Gastrocnemius medialis (tissue), 4 donors: ENCODE measurements at regions not wholly inside any gene's neighbourhood (a gene's known extent, or its start where the extent isn't known, plus 50 kb on each side); places are given as distances from the start of the nearest gene placed in this dataset.

Source experiments
- ATAC-seq, 2 donors: fragments of 150-250 bp; one replicate each; pipeline ENCODE4 v1.9.1; 2016
- DNase-seq, 2 donors: peaks; one replicate each; pipeline ENCODE4 v3.0.0-alpha.2; 2019
- H3K27ac ChIP-seq, 4 donors: fragments of 200-600 bp; sonication (generic); 1 replicate in 1 of 4; 2 replicates in 3 of 4; pipeline ENCODE4 v1.5.1; 2016 to 2018; ENCODE audit warnings: mild to moderate bottlenecking in 2 of 4, moderate library complexity in 1 of 4
- H3K27me3 ChIP-seq, 3 donors: fragments of 200-600 bp; sonication (generic) in 2 of 3; 1 replicate in 1 of 3; 2 replicates in 2 of 3; pipeline versions ENCODE4 v1.5.1 to v1.6.0; 2016 to 2019; ENCODE audit warnings: mild to moderate bottlenecking in 1 of 3, moderate library complexity in 1 of 3
- H3K36me3 ChIP-seq, 2 donors: fragments of 200-600 bp; sonication (generic) in 1 of 2; one replicate each; pipeline ENCODE4 v1.5.1; 2017 to 2018
- H3K4me1 ChIP-seq, 2 donors: fragments of 200-600 bp; sonication (generic) in 1 of 2; one replicate each; pipeline ENCODE4 v1.5.1; 2016 to 2017; ENCODE audit warnings: mild to moderate bottlenecking in 2 of 2
- H3K4me3 ChIP-seq, 4 donors: fragments of 200-600 bp; sonication (generic) in 3 of 4; 1 replicate in 1 of 4; 2 replicates in 3 of 4; pipeline ENCODE4 v1.5.1; 2016 to 2019; ENCODE audit warnings: mild to moderate bottlenecking in 2 of 4
- H3K9me3 ChIP-seq, 3 donors: fragments of 200-600 bp; sonication (generic) in 2 of 3; 1 replicate in 1 of 3; 2 replicates in 2 of 3; pipeline ENCODE4 v1.5.1; 2016 to 2019
- POLR2A ChIP-seq, 2 donors: fragments of 450-650 bp; IDR thresholded peaks; one replicate each; pipeline ENCODE4 v1.6.1; 2017; ENCODE audit warnings: antibody characterized with exemption in 2 of 2, mild to moderate bottlenecking in 2 of 2, moderate library complexity in 2 of 2
- in situ Hi-C, 4 donors: fragments of 200-750 bp; cut with MboI; loops; one replicate each; pipeline versions ENCODE4 v1.15.0 to v1.8.0; 2017; ENCODE audit warnings: low sequenced_read_pairs in 4 of 4
- intact Hi-C: fragments of 100-400 bp; cut with DNase I; formaldehyde crosslinking; loops from one replicate; pipeline ENCODE4 v1.15.1; 2023; ENCODE audit warnings: low total_unique reads
- TF ChIP-seq, protein P1 (sequence below), 5 experiments: fragments of 450-650 bp in 3 of 5; fragments of 200-600 bp in 2 of 5; sonication (generic) in 2 of 5; IDR thresholded peaks in 4 of 5; conservative IDR thresholded peaks in 1 of 5; 1 replicate in 4 of 5; 2 replicates in 1 of 5; pipeline ENCODE4 v1.5.1; 2016 to 2019; ENCODE audit warnings: antibody characterized with exemption in 5 of 5, mild to moderate bottlenecking in 3 of 5, moderate library complexity in 3 of 5

DNA sequence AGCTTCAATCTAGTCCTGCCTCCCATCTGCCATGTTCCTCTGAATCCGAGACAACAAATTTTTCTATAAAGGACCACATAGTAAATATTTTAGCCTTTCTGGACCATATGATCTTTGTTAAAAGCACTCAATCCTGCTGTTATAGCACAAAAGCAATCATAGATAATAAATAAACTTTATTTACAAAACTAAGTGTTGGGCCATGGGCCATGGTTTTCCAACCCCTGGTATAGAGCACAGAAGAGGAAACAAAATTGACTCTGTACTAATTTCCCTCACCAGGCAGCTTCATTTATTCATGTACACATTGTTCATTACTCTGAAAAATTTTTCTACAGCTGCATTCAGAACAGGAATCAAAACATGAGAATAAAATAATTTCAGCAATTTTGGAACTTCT lies 288.9 kb downstream of the AGTPBP1 start:
- Histone ChIP-seq H3K4me3 (no peak overlapping the region), H3K27me3 (no peaks in the 10 kb centered on the region), H3K27ac (no peak overlapping the region), H3K36me3 (no peaks in the 10 kb centered on the region), H3K4me1 (no peaks in the 10 kb centered on the region), H3K9me3 (no peaks in the 10 kb centered on the region)
- intact Hi-C loops (no loop called here), in situ Hi-C loops (no loop called here)
- ATAC-seq (no peak), DNase-seq (no peak)
- TF ChIP-seq POLR2A (IDR thresholded peaks at IDR 0.05) = no peak
- TF ChIP-seq, protein P1, sequence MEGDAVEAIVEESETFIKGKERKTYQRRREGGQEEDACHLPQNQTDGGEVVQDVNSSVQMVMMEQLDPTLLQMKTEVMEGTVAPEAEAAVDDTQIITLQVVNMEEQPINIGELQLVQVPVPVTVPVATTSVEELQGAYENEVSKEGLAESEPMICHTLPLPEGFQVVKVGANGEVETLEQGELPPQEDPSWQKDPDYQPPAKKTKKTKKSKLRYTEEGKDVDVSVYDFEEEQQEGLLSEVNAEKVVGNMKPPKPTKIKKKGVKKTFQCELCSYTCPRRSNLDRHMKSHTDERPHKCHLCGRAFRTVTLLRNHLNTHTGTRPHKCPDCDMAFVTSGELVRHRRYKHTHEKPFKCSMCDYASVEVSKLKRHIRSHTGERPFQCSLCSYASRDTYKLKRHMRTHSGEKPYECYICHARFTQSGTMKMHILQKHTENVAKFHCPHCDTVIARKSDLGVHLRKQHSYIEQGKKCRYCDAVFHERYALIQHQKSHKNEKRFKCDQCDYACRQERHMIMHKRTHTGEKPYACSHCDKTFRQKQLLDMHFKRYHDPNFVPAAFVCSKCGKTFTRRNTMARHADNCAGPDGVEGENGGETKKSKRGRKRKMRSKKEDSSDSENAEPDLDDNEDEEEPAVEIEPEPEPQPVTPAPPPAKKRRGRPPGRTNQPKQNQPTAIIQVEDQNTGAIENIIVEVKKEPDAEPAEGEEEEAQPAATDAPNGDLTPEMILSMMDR (IDR thresholded peaks at IDR 0.05 in 4 of 5, conservative IDR thresholded peaks at IDR 0.05 in 1 of 5) = no peak

DNA sequence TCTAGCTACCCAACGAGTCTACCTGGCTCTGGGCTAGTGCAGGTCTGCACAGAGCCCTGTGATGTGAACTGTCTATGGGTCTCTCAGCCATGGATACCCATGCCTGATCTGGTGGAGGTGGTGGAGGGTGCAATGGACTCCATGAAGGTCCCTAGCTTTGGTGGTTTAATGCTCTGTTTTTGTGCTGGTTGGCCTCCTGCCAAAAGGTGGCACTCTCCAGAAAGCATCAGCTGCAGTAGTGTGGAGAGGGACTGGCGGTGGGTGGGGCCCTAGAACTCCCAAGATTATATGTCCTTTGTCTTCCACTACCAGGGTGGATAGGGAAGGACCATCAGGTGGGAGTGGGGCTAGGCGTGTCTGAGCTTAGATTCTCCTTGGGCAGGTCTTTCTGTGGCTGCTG lies 290.1 kb downstream of the AGTPBP1 start:
- no peaks in the 10 kb centered on the region for H3K9me3 ChIP-seq
- DNase-seq (no peak), ATAC-seq (no peak)
- in situ Hi-C loops (no loop called here), intact Hi-C loops (no loop called here)
- H3K36me3 ChIP-seq = no peaks in the 10 kb centered on the region
- H3K27ac ChIP-seq = no peak overlapping the region
- TF ChIP-seq, protein P1 (IDR thresholded peaks at IDR 0.05 in 4 of 5, conservative IDR thresholded peaks at IDR 0.05 in 1 of 5) = no peak
- TF ChIP-seq POLR2A (IDR thresholded peaks at IDR 0.05) = no peak
- no peaks in the 10 kb centered on the region for H3K4me1 ChIP-seq
- no peak overlapping the region for H3K4me3 ChIP-seq
- H3K27me3 ChIP-seq = no peaks in the 10 kb centered on the region

DNA sequence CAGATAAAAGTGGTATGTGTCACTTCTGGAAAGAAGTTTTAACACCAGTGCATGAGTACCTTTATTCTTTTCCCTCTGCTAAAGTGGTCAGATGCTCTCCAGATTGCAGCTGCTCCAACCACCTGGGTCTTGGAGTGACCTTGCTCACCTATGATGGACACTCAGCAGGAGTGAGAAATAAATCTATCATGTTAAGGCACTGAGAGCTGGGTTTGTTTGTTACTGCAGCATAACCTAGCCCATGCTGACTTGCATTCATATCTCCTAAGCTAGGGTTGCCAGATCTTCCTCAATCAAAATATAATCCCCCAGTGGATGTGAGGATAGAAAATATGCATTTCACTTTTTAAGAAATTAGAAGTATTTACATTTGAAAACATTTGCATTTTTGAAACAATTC lies 295.9 kb downstream of the AGTPBP1 start:
- Histone ChIP-seq H3K4me1 (no peaks in the 10 kb centered on the region), H3K4me3 (no peak overlapping the region), H3K27me3 (no peaks in the 10 kb centered on the region), H3K27ac (no peak overlapping the region), H3K9me3 (no peaks in the 10 kb centered on the region), H3K36me3 (no peaks in the 10 kb centered on the region)
- in situ Hi-C loops = no loop called here
- DNase-seq (no peak), ATAC-seq (no peak)
- intact Hi-C loops = no loop called here
- TF ChIP-seq POLR2A (IDR thresholded peaks at IDR 0.05) = no peak
- TF ChIP-seq, protein P1 (IDR thresholded peaks at IDR 0.05 in 4 of 5, conservative IDR thresholded peaks at IDR 0.05 in 1 of 5) = no peak

DNA sequence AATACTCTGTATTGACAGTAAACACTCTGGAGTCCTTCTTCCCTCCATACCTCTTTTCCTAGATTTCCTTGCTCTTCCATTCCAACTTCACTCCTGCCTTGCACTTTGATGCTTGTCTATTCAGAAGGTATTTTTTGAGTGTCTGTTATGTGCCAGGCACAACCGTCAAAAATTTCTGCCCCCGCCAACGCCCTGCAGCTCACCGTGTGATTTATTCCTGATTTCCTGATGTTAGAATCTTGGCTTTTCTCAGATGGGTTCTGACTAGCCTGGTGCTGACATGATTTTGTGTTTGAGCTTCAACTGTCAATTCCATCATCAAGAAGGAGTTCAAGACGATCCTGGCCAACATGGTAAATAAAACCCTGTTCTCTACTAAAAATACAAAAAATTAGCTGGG lies 297.5 kb downstream of the AGTPBP1 start:
- no peaks in the 10 kb centered on the region for H3K9me3 ChIP-seq
- no peaks in the 10 kb centered on the region for H3K4me1 ChIP-seq
- ATAC-seq (no peak), DNase-seq (no peak)
- no peaks in the 10 kb centered on the region for H3K36me3 ChIP-seq
- intact Hi-C loops = no loop called here
- H3K4me3 ChIP-seq = no peak overlapping the region
- in situ Hi-C loops = no loop called here
- H3K27me3 ChIP-seq = no peaks in the 10 kb centered on the region
- no peak overlapping the region for H3K27ac ChIP-seq
- TF ChIP-seq, protein P1 (IDR thresholded peaks at IDR 0.05 in 4 of 5, conservative IDR thresholded peaks at IDR 0.05 in 1 of 5) = no peak
- no peak for TF ChIP-seq POLR2A (IDR thresholded peaks at IDR 0.05)

DNA sequence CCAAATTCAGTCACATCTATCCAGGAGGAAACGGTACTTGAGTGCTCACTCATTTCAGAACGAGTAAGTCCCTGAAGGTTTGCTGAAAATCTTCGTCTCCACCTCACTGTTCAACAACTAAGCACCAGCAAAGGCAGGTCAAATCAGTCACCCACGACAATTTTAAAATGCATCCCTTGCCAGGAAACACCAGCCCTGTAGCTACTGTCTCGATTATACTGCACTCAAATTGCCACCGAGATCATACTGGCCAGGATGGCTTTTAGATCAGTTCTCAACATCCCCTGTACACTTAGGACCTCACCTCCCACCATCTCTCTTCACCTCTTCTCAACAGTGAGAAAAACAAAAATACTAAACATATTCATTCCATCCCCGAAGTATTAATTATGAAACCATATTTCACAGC lies 298.6 kb downstream of the AGTPBP1 start:
- Histone ChIP-seq H3K9me3 (no peaks in the 10 kb centered on the region), H3K4me3 (no peak overlapping the region), H3K27ac (no peak overlapping the region), H3K27me3 (no peaks in the 10 kb centered on the region), H3K4me1 (no peaks in the 10 kb centered on the region), H3K36me3 (no peaks in the 10 kb centered on the region)
- no peak for DNase-seq
- TF ChIP-seq POLR2A (IDR thresholded peaks at IDR 0.05) = no peak
- TF ChIP-seq, protein P1 (IDR thresholded peaks at IDR 0.05 in 4 of 5, conservative IDR thresholded peaks at IDR 0.05 in 1 of 5) = no peak
- intact Hi-C loops (no loop called here), in situ Hi-C loops (no loop called here)
- ATAC-seq = no peak
